ENCODE measurements at regions not wholly inside any gene's neighbourhood (a gene's known extent, or its start where the extent isn't known, plus 50 kb on each side); places are given as distances from the start of the nearest gene placed in this dataset.

DNA sequence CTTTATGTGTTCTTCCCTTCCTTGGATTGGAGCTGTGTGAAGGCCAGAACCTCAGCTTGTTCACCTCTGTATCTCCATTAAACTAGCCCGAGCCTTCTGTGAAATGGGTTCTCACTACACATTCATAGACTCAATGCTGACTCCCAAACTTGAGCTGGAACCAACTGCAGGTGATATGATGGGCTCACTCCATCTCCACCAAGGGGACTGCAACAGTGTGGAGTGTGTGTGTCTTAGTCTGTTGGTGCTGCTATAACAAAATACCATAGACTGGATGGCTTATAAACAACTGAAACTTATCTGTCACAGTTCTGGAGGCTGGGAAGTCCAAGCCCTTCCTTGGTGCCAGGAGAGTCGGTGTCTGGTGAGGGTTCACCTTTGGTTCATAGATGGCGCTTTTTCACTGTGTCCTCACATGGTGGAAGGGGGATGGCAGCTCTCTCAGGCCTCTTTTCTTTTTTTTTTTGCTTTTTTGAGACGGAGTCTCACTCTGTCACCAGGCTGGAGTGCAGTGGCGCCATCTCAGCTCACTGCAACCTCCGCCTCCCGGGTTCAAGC is 94.2 kb upstream of the MAP4K3 start:
- intact Hi-C loops (cut with DNase I) = no loop called here
- DNase-seq = no peak

DNA sequence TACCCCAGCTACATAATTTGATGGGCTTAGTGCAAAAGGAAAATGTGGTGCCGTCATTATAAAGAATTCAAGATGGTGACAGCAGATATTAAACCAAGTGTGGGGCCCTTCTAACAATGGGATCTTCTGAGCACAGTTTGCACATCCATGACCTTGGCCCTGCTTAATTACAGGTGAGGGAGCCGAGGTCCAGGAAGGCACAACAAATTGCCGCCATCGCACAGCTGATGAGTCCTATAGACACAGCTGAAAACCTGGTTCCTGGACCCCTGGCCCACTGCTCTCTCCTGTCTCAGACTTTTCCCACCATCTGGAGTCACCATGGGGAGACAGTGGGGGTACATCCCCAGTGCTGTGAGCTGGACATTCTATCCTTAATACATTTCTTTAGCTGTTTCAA is 95.8 kb upstream of the MAP4K3 start:
- intact Hi-C loops (cut with DNase I) = no loop called here
- no peak for DNase-seq

DNA sequence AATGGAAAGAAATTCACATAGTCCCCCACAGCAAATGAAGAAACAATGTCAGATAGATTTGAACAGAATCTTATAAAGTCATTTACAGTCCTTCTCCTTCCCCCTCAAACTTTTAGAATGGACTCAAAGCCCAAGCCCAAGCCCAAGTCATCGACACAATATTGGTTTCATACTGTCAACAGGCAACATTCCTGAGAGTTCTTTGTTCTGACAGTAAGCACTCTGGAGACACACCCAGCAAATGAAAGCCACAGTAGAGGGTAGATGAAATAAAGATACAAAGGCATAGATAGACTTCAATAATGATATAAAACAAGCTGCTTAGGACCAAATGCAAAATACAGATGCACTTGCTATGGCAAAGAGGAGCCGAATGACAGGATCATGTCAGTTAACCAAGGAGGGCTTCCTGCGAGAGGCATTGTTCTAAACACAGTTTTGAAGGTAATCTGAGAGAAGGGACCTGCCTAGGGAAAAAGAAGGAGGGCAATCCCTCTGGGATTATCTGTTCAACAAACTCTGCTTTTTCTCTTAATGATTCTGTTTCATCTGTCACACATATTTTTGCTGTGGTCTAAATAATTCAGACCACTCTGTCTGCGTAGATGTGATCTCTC is 97.1 kb upstream of the MAP4K3 start:
- intact Hi-C loops (cut with DNase I) = no loop called here

DNA sequence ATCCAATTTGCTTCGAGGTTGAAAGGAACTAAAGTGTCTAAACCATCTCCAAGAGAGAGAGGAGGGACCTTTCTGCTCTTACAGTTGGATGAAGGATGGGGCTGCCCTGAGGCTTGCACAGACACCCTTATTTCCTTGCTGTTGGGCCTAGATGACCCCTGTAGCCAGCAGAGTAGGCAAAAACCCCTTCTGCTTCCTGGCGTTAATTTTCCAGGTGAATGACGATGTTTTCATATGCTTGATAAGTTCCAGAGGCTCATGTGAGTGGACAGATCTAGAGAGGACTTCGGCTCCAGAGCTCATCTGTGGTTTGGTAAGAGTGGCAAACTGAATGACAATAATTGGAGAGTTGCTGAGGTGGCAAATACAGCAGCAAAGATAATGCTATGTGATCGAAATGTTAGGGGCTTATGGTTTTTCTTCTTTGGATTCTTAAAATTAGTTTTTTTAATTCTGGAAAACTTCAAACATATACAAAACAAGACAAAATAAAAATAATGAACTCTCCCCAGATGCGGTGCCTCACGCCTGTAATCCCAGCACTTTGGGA is 98.6 kb upstream of the MAP4K3 start:
- intact Hi-C loops (cut with DNase I) = no loop called here
- no peak for DNase-seq

More for the DNA sequence above, 97.1 kb upstream of the MAP4K3 start:
- DNase-seq = no peak

DNA sequence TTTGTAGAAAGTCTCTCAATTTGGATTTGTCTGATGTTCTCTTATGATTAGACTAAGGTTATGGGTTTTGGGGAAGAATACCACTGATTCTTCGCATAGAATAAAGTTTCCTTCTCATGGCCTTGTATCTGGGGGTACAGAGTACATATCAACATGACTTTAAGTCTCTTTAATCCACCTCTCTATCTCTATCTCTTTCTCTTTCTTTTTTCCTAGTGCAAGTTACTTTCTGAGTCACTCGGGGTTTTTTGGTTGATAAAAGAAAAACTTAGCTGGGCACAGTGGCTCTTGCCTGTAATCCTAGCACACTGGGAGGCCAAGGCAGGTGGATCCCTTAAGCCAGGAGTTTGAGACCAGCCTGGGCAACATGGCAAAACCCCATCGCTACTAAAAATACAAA is 100.1 kb upstream of the MAP4K3 start:
- intact Hi-C loops (cut with DNase I) = no loop called here

DNA sequence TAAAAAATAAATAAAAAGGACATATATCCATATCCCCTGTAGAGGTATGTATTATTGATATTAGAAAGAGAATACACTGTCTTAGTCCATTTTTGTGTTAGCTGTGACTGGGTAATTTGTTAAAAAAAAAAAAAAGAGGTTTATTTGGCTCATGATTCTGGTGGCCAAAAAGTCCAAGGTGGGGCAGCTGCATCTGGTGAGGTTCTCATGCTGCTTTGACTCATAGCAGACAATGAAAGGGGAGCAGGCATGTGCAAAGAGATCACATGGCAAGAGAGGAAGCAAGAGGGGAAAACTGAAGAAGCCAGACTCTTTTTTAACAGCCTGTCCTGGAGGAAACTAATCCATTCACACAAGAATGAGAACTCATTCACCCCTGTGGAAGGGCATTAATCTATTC is 101.6 kb upstream of the MAP4K3 start:
- intact Hi-C loops (cut with DNase I) = no loop called here
- no peak for DNase-seq

More for the DNA sequence above, 100.1 kb upstream of the MAP4K3 start:
- DNase-seq = no peak

DNA sequence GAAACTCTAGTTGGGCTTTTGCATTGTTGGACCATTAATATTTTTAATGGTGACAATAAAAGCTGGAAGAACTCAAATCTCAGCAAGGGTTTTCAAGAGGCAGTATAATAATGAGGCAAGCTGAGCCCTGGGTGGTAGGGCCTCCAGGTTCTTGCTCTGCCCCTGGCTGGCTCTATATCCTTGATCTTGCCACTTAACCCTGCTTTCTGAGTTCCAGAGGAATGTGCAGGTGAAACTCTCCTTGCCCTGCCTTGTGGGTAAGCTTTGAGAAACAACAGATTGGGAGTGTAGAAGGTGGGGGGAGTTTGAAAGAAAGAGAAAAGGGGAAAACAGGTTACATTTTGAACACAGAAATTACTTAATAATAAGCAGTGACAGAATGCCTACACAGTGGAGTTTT is 103.3 kb upstream of the MAP4K3 start:
- intact Hi-C loops (cut with DNase I) = no loop called here
- no peak for DNase-seq

DNA sequence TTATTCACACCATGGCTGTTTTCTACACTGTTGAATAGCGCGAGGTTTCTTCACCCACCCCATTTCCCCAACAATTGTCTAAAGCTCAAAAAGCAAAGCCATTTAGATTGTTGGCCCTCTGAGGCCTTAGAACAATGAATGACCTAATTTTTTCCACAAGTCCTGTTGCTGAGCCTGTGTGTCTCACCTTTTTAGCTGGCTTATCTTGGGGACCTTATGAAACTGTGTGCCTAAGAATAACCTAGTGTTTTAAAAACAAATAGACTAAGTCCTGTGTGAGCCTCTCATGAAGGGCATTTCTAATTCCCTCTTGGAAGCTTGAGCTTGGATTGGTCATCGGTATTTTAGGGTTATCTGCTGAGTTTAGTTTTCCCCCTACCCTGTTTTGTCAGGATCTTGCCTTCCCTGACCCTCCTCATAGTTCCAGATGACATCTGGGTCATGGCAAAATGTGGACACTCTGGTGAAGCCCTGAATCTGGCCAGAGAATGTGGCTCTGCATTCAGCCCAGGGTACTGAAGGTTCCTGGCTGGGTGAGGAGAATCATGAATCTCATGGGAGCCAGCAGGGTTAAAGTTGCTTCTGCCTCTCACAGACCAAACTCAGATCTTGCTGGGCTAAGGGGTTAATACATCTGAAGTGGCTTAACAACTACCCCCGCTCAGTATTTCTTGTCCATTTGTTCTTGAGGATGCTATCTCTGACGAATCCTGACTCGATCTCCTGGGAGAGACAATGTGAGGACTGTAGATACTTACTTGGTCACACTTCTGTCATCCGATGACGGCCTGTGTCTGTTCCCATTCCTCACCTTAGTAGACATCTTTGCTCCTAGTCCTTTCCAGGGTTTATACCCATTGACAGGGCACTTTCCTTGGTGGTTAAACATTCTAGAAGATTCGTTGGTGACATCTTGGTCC is 104.2 kb upstream of the MAP4K3 start:
- intact Hi-C loops (cut with DNase I) = no loop called here
- DNase-seq = no peak

DNA sequence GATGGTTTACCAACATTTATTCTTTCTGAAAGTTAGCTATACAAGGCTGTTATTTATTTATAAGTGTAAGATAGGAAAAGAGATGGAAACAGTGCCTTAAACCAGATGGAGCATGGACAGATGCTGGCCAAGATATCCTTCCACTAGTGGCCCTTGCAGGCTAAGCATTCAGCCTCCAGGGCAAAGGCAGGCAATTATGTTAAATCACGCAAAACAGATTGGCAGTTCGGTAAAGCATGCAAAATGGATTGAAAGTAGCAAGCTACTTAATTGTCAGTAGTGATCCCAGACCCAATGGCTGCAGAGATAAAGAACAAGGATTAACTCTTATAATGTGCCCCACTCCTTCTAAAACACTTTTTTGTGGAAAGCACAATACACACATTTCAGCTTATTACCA is 105.4 kb upstream of the MAP4K3 start:
- intact Hi-C loops (cut with DNase I) = no loop called here
- no peak for DNase-seq

DNA sequence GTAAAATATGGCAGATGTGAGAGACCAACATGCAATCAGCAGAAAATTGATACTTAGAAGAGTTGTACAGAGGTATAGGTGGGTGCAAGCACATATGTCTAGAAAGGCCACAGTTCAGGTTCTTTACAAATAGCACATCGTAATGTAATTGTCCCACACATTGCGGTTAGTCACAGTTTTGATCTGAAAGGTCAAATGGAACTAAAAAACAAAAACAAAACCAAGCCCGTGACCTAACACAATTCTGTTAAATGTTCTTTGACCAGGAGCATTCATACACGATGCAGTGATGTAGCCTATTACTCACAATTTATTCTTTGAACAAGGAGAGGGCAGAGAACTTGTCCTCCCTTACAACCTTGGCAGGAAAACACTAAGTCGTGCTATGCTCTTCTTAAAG is 108.9 kb upstream of the MAP4K3 start:
- DNase-seq = no peak
- intact Hi-C loops (cut with DNase I) = no loop called here

DNA sequence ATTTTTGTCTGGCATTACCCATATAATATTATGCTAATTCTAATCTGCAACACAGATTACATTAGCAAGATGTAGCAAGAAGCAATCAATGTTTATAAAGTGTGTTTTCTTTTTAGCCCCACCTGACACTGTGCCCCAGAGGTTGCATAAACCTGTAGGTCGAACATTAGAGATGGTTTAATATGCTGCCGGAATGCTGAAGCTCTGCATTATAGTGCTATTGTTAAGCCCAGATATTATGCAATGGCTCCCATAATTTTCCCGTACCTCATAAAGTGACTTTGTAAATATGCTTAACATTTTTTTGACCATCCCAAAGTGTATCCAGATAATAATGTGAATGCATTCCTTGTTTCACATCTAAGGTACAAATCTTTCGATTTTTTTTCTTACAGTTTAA is 109.3 kb upstream of the MAP4K3 start:
- intact Hi-C loops (cut with DNase I) = no loop called here
- no peak for DNase-seq

DNA sequence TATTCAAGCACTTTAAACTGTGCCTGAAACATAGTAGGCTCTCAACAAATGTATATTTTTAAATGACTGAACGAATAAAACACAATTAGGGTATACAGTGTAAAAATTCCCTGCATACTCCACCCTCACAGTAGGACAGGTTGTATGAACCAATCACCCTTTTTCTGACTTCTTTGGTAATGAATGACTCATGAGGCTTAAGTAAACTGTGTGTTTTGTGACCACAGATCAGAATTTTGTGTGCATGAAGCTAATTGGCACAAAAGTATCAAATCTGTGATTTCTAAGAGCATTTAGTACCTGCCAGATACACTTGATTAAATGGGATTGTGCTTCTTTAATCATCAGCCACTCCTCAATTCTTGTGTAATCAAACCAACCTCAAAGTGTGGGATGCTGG is 109.9 kb upstream of the MAP4K3 start:
- intact Hi-C loops (cut with DNase I) = no loop called here
- DNase-seq = no peak

DNA sequence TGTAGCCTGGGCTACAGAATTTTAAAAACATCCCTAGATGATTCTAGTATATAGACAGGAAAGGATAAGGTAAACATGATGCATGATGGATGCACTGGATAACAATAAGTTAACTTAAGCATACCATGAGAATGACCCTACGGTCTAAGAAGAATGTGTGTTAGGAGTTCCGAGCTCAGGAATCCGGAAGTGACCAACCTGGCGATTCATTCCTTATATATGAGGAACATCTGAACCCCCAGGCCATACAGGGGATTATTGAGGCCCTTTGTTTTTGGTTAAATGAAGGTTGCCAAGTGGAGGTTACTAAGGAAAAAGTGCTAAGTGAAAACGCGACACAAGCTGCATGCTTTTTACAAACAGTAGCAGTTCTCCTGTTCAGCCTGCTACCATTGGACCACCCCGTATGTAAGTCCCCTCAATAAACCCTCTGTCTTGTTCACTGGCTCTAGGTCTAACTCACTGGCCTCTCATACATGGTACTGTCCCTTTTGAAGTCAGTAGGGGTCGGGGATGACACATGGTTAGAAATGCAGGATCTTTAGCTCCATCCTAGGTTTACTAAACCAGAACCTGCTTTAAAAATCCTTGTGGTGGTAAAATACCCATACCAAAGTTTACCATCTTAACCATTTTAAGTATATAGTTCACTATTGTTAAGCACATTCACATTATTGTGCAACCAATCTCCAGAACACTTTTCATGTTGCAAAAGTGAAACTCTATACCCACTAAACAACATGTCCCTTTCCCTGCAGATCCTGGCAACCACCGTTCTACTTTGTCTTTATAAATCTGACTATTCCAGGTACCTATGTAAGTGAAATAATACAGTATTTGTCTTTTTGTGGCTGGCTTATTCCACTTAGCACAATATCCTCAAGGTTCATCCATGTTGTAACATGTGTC is 111.0 kb upstream of the MAP4K3 start:
- no peak for DNase-seq
- intact Hi-C loops (cut with DNase I) = no loop called here

DNA sequence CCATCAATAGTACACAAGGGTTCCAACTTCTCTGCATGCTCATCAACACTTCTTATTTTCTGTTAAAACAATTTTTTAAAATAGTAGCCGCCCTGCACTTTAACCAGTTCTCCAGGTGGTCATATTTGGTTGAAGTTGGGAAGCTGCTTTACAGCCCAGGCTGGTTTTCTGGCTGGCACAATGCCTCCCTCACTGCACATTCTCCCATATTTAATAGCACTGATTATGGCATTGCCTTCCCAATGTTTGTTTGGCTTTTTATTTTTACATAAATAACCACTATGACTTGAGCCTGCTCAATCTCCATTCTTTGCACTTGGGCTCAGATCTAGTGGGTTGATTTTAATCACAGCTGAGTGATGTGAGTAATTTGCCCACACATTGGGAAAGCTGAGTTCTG is 111.9 kb upstream of the MAP4K3 start:
- no peak for DNase-seq
- intact Hi-C loops (cut with DNase I) = no loop called here

DNA sequence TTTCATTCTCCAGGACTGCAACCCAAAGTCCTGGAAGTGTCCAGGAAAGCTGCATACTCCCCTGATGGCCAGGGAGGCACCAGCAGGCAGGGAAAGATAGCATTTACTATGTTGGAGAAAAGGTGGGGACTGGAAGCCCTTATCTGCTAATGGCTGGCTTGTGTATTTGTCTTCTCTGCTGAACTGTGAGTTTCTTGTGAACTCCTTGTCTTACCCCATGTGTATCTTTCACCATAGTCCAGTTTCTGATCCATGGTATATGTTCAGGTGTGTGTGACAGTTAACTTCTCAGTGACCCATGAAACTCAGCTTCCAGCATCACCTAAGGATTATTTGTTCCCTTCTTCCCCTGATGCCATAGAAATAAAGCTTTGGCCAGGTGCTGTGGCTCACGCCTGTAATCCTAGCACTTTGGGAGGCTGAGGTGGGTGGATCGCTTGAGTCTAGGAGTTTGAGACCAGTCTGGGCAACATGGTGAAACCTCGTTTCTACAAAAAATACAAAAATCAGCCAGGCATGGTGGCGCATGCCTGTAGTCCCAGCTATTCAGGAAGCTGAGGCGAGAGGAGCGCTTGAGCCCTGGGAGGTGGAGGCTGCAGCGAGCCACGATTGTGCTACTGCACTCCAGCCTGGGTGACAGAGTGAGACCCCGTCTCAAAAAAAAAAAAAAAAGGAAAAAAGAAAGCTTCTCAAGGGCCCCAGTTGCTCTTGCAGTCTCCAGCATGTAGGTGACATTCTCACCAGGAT is 112.8 kb upstream of the MAP4K3 start:
- DNase-seq = no peak
- intact Hi-C loops (cut with DNase I) = no loop called here

DNA sequence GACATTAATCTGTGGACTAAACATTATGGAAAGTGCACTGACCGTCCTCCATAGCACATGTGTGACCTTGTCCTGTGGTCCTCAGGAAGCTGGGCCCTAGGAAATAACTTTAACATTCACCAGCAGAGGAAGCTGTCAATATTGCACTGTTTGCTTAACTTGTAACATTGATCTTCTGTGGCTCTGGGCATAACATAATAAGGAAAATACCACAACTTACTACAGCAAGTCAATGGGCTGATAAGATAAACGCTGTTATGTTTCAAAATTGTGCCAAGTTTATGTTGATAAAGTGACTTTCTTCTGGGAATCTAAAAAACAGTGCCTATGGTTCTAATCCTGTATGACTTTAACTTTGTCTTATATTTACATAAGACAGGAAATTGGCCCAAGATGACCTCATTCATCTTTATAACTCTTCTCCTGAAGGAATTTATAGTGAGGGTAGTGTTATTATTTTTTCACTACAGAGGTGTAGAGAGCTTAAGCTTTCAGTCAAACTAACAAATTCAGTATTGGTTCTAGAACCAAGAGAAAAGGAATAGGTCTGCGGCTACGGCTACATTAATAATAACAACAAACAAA is 113.7 kb upstream of the MAP4K3 start:
- intact Hi-C loops (cut with DNase I) = no loop called here
- no peak for DNase-seq

DNA sequence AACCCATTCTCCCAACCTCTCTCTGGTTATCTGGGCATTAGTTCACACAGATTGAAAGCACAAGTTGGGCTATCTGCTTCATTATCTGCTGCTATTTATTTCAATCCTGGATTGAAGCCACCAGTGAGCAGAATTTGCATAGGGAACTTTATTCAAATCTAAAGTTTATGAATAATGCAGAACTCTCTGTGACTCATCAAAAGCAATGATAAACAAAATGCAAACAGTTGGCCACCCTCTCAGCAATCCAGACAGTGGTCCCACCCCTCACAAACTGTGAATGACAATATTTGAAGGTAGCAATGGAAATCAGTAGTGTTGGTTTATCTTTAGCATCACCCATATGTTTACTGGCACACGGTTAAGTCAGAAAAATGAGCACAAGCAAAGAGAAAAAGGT is 106.8 kb upstream of the TMEM178A start:
- intact Hi-C loops (cut with DNase I) = no loop called here
- DNase-seq = no peak

DNA sequence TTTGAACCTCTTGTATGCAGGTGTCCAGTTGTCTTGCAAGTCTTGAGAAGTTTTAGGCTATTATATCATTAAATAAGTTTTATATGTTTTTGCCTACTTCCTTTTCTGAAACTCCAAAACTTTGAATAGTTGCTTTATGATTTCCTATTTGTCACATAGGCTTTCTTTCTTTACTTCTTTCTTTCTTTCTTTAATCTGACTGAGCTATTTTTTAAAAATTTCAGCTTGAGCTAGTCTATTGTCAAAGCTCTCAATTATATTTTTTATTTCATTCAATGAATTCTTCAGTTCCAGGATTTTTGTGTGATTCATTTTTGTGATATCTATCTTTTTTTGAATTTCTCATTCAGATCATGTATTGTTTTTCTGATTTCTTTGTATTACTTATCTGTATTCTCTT is 102.1 kb upstream of the TMEM178A start:
- intact Hi-C loops (cut with DNase I) = no loop called here
- no peak for DNase-seq

DNA sequence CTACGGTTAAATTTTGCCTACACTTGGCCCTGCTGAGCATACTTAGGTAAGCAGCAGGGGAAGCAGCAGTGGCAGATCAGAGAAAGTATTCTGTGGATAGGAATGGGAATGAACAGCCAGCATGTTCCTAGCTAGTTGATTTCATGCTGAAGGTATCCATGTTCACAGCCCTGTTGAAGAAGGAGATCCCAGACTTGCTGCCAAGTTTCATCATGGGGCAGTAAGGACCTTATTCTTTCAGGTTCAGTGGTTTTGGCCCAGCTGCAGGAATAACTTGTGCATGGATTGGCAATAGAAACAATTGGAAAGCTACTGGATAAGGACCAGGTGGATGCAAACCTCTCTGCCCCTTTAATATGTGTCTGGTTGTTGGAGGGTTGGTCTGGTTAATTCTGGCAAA is 98.2 kb upstream of the TMEM178A start:
- no peak for DNase-seq
- intact Hi-C loops (cut with DNase I) = no loop called here

DNA sequence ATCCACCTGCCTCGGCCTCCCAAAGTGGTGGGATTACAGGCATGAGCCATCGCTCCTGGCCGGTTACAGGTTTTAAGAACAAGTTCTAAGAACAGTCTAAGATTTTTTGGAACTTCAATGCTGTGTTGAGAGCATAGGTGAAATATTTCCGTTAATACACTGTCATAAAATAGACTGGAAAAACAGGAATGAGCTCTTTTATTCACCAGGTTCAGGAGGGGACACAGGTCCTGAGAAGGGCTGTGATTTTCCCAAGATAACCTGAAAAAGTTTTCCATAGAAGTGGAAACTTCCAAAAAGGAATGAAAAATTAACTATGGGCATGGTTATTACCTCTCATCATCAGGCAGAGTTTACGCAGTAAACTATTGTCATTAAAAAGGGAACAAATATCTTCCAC is 97.6 kb upstream of the TMEM178A start:
- intact Hi-C loops (cut with DNase I) = no loop called here
- DNase-seq = no peak
